ENCODE measurements at regions not wholly inside any gene's neighbourhood (a gene's known extent, or its start where the extent isn't known, plus 50 kb on each side); places are given as distances from the start of the nearest gene placed in this dataset.

DNA sequence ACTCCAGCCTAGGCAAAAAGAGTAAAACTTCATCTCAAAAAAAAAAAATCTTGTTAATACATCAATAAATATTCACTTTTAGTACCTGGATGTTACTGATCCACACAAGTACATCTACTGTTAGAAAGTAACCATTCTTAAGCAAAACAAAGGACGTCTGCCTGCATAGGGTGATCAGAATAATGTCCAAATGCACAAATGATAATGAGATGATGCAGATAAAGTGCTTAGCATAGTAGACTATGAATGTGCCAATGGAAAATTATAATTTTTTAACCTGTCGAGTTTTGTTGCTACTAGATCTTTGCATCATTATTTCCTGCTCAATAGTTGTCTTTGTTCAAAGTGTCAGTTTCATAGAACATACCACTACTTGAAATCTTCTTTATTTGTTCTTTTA is 109.6 kb upstream of the IMMP2L start:
- TF ChIP-seq, protein P1, sequence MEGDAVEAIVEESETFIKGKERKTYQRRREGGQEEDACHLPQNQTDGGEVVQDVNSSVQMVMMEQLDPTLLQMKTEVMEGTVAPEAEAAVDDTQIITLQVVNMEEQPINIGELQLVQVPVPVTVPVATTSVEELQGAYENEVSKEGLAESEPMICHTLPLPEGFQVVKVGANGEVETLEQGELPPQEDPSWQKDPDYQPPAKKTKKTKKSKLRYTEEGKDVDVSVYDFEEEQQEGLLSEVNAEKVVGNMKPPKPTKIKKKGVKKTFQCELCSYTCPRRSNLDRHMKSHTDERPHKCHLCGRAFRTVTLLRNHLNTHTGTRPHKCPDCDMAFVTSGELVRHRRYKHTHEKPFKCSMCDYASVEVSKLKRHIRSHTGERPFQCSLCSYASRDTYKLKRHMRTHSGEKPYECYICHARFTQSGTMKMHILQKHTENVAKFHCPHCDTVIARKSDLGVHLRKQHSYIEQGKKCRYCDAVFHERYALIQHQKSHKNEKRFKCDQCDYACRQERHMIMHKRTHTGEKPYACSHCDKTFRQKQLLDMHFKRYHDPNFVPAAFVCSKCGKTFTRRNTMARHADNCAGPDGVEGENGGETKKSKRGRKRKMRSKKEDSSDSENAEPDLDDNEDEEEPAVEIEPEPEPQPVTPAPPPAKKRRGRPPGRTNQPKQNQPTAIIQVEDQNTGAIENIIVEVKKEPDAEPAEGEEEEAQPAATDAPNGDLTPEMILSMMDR (IDR thresholded peaks at IDR 0.05) = no peak
- TF ChIP-seq POLR2A (IDR thresholded peaks at IDR 0.05) = no peak
